ENCODE measurements at regions not wholly inside any gene's neighbourhood (a gene's known extent, or its start where the extent isn't known, plus 50 kb on each side); places are given as distances from the start of the nearest gene placed in this dataset.
"Not testable (repeated sequence)": the region's sequence is repeated elsewhere in the genome, so short reads cannot be mapped to it uniquely, and the experiment has no call there.

DNA sequence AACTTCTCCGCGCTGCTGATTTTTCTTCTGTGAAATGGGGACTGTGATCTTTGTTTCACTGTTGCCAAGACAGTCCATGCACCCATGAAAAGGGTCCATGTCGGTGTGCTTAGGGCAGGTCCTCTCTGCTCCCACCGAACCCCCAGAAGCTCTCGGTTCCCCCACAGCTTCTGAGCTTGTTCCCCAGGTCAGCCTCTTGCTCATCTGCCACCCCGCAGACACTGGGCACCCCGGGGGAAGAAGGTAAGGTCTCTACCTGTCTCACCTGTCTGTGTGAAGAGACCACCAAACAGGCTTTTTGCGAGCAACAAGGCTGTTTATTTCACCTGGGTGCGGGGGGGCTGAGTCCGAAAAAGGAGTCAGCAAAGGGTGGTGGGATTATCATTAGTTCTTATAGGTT is 66.2 kb upstream of the NANOS1 start:
- DNase-seq (ENCODE audit: extremely low read depth in 1 of 2, low read depth in 1 of 2): no peak

DNA sequence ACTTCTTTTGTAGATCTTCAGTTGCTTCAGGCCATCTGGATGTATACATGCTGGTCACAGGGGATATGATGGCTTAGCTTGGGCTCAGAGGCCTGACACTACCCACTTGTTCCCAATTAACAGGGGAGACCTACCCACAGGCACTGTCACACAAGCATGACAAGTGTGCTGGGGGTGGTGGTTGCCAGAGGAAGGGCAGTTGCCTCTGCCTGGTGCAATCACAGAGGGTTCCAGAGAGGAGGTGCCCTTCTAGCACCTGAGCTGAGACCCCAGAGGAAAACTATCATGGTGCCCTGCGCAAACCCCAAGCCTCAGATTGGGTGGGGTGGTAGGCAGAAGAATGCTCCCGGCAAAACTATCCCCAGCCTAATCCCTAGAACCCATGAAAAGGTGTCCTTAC is 65.6 kb upstream of the NANOS1 start:
- no peak for DNase-seq (ENCODE audit: extremely low read depth in 1 of 2, low read depth in 1 of 2)

DNA sequence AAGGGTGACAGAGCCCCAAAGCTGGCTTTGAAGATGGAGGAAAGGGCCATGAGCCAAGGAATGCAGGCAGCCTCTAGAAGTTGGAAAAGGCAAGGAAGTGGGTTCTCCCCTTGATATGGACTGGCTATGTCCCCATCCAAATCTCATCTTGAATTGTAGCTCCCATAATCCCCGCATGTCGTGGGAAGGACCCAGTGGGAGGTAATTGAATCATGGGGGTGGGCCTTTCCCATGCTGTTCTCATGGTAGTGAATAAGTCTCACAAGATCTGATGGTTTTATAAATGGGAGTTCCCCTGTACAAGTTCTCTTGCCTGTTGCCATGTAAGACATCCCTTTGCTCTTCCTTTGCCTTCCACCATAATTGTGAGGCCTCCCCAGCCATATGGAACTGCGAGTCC is 65.0 kb upstream of the NANOS1 start:
- DNase-seq (ENCODE audit: extremely low read depth in 1 of 2, low read depth in 1 of 2): not testable (repeated sequence)

DNA sequence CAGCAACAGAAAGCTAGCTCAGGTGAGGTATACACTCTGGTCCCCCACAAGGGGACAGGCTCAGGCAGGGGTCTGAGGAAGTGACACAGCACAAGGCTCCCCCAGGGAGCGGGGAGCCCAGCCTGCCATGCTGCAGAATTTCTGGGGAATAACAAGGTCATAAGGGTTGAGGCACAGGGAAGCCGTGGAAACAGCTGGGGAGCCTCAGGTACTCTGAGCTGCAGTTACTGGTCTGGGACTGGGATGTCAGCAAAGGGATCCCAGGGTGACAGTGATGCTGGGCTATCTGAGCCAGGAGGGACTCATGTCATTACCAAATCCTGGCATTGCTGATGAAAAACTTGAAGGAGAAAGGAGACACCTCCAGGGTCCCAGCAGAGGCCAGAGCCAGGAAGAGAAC is 64.4 kb upstream of the NANOS1 start:
- no peak for DNase-seq (ENCODE audit: extremely low read depth in 1 of 2, low read depth in 1 of 2)

DNA sequence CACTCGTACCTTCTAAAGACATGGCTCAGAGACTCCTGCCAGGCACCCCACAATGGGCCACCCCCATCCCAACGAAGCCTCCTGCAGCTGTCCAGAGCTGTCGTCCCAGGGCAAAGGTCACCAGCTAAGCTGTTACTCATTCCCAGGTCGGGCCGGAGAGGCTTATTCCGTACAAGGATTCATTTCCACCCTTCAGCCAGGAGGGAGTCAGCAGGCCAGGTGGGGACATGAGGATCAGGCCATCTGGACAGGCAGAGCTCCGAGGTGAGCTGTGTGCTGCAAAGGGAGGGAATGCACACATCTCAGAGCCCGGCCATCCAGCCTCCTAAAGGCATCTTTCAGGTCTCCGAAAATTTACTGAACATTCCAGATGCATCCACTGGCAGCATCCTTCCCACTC is 63.9 kb upstream of the NANOS1 start:
- DNase-seq (ENCODE audit: extremely low read depth in 1 of 2, low read depth in 1 of 2): no peak

DNA sequence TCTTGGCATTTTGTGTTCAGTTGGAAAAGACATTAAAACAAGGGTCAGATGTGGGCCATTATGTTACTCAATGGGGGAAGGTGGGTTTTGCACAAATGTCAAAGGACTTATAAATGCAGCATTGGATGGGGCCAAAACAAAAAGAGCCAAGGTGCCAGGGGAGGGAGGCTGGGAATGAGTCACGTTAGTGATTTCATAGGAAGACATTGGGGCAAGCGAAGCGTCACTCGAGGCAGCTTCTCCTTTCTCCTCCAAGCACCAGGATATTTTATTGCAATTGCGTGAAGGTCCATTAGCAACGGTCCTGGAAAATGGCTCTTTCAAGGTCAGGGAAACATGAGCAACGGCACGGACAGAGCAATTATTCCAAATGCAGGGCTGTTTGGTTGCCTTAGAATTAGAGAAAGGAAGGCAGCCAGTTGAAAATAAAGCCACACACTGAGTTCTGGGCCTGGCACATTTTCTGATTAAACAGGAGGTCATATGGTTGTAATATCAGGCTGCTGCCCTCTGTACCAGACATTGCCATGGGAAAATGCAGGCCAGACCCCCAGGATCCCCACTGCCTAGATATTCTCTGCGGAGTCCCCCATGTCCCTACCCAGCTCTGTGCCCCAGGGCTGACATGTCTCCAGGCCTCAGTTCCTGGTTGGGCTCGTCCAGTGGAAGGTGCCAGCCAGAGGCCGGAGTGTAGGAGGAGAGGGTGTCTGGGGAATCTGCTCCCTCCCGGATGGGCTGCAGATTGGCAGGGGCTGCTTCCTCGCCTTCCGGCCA is 63.3 kb upstream of the NANOS1 start:
- DNase-seq (ENCODE audit: extremely low read depth in 1 of 2, low read depth in 1 of 2): no peak

DNA sequence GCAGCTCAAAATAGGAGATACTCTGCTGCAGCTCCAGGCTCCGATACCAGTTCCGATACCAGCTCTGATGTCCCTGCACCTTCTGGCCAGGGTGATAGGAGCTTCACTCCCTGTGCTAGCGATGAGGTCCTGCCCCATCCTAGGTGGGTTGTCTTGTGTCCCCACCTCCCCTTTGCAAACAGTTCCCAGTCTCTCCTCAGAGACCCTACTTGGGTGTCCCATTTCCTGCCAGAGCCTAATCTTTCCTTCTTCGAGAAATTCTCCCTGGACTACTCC is 62.7 kb upstream of the NANOS1 start:
- no peak for DNase-seq (ENCODE audit: extremely low read depth in 1 of 2, low read depth in 1 of 2)

DNA sequence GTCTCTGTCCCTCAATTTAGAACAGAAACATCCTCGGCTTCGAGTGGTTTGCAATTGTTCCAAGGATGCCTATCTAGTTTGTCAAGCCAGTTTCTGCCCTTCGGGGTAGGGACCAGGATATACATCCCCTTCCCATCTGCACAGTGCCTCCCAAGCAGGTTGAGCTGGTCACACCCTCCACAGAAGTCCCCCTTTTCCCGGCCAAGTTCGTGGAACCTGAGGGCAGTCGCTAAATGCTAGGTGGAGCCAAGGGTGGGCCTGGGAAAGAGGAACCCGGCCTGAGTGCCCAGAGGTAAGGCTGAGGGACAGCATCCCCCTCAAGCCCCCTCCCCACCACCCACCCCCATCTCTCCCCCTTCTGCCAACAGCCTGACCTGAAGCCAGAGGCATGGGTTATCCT is 62.4 kb upstream of the NANOS1 start:
- DNase-seq (ENCODE audit: extremely low read depth in 1 of 2, low read depth in 1 of 2): no peak

DNA sequence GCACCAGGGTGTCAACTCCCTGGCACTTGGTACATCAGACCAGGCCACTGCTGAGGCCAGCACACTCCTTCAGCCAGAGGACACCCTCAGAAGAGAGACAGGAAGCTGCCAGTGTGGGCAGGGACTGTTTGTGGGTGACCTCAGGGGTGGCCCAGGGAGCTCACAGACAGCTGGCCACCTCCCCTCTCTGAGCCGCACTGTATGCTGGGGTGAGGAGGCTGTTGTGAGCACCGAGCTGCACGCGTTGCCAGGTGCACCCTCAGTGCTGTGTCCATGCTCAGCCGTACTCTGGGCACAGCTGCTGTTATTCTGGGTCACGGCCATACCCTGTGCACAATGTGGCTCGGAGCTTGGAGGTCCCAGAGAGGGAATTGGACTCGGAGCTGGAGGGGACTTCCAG is 61.5 kb upstream of the NANOS1 start:
- DNase-seq (ENCODE audit: extremely low read depth in 1 of 2, low read depth in 1 of 2): no peak

DNA sequence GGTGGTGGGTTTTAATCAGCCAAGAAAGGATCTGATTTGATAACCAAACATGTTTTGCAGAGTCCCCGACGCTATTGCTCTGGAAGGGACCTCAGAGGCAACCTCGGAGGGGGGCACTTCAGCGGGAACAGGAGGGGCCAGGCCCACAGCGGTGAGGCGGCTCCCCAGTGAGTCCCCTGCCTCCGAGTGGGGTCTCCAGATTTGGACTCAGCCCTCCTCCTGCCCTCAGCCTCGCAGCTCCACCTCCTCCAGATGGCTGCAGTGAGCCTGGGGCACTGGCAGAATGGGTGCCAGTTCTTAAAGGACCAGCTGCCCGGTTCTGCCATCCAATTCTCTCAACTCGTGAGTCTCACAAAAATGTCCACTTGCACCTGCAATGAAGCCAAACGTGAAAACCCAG is 61.0 kb upstream of the NANOS1 start:
- DNase-seq (ENCODE audit: extremely low read depth in 1 of 2, low read depth in 1 of 2): no peak

DNA sequence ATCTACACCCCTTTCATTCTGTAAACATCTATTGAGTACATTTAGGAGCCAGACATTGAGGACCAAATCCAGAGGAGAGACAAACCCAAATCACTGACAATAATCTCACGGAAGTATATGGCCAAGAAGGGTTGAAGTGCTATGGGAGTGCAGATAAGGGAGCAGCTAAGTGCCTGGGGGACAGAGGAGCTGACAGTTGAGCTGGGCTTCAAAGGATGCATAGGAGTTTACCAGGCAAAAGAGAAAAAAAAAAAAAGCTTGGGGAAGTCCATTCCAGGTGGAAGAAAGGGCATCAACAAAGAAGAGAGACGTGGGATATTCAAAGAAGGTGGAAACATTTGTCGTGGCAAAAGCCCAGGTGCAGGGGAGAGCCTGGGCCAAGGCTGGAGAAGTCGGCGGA is 60.5 kb upstream of the NANOS1 start:
- DNase-seq (ENCODE audit: extremely low read depth in 1 of 2, low read depth in 1 of 2): no peak

DNA sequence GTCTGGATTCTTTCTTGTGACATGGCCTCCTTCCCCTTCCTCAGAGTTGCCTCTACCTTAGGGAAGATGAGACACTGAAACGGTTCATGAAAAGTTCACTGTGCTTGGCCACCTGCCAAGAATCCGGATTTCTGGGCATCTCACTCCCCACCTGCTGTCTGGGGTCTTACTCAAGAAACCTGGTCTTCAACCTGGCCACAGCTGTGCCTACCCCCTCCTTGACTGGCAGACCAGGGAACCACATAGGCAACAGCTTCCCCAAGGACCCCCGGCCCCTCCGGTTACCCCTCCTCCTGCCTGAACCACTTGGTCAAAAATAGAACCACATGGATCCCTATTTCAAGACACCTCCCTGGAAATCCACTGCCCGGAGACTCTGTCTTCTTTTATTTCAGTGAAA is 58.7 kb upstream of the NANOS1 start:
- no peak for DNase-seq (ENCODE audit: extremely low read depth in 1 of 2, low read depth in 1 of 2)

DNA sequence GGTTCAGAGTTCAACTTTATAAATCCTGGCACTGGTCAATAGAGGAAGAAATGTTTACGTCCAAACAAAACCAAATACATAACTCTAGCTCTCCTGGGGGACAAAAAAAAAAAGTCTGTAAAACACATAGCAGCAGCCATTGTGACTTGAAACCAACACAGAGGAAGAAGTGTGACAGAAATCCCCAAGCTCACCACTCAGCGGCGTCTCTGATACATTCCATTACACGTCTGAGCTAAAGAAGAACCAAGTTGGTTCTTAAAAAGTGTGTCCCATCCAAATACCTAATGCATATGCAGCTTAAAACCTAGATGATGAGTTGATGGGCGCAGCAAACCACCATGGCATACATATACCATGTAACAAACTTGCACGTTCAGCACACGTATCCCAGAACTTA is 58.3 kb upstream of the NANOS1 start:
- DNase-seq (ENCODE audit: extremely low read depth in 1 of 2, low read depth in 1 of 2): no peak

DNA sequence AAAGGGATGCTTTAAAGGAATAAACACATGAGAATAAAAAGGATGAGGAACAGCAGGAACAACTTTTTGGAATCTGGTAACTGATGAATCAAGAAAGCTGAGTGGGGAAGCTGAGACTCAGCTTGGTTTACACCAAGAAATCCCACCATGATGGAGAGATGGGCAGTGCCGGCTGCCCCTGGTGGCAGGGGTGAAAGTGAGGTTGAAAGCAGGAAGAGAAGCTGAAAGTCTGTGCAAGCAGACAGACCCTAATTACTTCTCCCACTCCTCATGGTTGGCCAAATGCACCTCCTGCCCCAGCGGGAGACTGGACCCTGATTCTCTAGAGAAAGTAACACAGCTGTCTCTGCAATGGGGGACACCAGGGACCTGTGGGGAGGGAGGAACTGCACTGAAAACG is 57.6 kb upstream of the NANOS1 start:
- DNase-seq (ENCODE audit: extremely low read depth in 1 of 2, low read depth in 1 of 2): no peak

DNA sequence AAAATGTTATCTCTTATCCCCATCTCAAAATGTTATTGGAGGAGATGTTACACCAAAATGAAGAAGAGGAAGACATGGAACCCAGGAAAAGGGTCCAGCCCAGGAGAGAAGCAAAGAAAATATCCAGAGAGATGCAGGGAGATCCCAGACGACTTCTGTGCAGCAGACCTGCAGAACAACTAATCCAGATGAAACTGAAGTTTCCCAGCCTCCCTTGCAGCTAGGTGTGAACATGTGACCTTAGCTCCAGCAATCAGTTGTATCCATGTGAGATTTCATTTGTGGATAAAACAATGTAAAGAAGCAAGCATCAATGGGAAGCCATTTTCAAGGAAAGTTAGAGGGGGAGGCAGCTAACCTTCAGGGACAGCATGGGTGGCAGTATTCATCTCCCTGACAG is 55.8 kb upstream of the NANOS1 start:
- DNase-seq (ENCODE audit: extremely low read depth in 1 of 2, low read depth in 1 of 2): no peak

DNA sequence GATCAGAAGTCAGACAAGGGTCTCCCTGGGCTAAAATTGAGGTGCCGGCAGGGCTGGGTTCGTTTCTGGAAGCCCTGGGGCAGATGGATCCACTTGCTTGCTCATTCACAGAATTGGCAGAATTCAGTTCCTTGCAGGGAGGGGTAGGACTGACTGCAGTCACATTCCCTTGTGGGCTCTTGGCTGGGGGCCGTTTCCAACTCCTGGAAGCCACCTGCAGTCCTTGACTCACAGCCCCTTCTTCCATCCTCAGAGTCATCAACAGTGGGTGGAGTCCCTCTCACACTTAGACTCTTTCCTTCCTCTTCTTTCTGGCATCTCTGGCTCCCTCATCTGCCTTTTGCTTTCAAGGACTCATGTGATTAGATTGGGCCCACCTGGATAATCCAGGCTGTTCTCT is 54.6 kb upstream of the NANOS1 start:
- no peak for DNase-seq (ENCODE audit: extremely low read depth in 1 of 2, low read depth in 1 of 2)

DNA sequence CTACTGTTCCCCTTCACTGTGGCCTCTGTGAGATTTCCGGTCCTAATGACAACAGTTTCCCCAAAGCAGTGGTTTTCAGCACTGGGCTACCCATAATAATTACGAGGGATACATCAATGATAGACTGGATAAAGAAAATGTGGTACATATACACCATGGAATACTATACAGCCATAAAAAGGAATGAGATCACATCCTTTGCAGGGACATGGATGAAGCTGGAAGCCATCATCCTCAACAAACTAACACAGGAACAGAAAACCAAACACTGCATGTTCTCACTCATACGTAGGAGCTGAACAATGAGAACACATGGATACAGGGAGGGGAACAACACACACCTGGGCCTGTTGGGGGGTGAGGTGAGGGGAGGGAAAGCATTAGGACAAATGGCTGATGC is 53.3 kb upstream of the NANOS1 start:
- not testable (repeated sequence) for DNase-seq (ENCODE audit: extremely low read depth in 1 of 2, low read depth in 1 of 2)

DNA sequence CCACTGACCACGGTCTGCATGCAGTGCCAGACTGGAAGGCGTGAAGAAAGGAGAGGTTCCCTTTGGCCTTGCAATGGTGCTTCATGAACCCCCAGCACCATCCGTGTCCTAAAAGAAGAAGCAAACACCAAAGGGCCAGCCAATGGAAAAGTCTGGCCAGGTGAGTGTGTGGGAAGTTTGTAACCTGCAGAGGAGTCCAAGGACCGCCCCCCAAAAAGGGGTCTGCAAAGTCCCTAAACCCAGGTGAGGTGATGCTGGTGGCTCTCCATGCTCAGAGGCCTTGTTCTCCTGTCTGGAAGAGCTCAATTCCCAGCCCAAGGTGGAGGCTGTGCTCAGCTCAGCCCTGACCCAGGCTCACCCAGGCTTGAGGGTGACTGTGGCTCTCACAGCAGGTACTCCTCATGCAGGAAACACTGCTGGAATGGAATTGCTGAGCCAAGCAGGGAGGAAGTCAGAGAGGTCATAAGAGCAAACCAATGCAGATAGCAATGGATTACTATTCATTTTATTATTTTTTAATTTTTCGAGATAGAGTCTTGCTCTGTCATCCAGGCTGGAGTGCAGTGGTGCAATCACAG is 52.4 kb upstream of the NANOS1 start:
- DNase-seq (ENCODE audit: extremely low read depth in 1 of 2, low read depth in 1 of 2): no peak

DNA sequence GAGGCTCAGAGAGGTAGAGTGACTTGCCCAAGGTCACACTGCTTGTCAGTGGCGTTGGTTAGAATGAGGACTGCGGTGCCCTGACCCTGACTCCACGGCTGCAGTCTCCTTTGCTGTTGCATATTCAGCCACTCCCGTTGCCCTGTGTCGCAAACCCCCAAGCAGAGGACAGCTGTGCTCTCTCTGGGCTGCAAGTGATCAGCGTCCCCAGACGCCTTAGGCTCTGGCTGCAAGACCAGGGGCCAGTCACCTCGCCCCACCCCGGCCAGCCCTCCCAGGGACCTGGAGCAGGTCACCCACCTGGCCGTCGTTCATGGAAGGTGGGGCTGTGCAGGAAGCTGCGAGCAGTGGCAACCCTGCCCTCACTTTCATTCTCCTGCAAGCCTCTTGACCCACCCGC is 51.7 kb upstream of the NANOS1 start:
- DNase-seq (ENCODE audit: extremely low read depth in 1 of 2, low read depth in 1 of 2): no peak

DNA sequence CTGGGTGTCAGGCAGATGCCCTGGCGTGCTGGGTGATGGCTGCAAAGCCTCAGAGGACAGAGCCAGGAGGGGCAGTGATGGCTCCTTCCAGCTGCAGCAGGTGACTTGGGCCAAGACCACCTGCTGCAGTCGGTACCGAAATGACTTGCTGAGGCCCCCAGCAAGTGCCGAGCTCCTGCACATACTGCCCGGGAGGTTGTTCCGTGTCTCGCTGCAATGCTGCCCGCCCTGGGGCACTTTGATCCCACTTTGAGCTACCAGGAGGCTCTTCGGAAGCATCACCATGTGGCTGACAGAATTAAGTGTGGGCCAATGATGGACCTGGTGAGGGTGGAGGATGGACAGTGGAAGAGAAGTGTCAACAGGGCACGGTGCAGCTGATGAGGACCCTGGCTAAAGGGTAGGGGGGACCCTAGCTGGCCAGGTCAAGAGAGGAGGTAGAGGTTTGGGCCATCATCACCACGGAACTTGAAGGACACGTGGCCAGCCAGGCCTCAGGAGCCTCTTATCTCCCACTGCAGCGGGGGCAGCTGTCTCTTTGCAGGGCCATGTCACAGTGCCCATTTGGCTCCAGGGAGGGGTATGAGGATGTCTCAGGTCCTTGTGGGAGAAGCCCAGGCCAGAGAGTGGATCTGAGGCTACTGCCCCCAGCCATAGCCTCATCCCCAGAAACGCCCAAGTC is 51.1 kb upstream of the NANOS1 start:
- DNase-seq (ENCODE audit: extremely low read depth in 1 of 2, low read depth in 1 of 2): no peak

DNA sequence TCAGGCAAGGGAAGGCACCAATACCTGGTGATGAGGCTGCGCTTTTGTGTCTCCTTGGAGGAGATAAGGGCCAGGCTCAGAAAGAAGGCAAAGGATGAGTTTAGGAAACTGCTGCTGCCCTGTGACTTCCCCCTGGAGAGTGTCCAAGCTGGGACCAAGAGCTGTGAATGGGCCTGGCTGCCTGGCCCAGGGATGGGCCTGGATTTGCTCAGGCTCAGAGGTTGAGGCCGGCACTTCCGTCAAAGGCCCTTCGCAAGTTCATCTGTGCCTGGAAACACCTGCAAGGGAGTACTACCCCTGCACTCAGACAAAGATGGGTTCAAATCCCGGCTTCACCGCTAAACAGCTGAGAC is 50.5 kb upstream of the NANOS1 start:
- DNase-seq (ENCODE audit: extremely low read depth in 1 of 2, low read depth in 1 of 2): no peak

DNA sequence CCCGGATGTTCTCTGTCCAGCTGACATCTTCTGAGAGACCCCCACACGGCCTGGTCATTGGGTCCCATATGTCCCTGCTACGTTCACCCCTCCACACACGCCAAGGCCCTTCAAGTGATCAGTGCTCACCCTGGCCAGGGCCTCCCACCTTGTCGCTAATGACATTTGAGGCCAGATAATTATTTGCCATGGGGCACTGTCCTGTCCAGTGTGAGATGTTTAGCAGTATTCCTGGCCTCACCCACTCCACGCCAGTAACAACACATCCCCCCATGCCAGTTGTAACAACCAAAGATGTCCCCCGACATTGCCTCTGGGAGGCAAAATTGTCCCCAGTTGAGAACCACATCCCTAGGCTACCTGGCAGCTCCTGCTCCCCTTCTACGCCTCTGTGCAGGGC is 49.9 kb upstream of the NANOS1 start:
- DNase-seq (ENCODE audit: extremely low read depth in 1 of 2, low read depth in 1 of 2): no peak
